Mucosa of stomach (tissue), 1 donor: ENCODE measurements at regions not wholly inside any gene's neighbourhood (a gene's known extent, or its start where the extent isn't known, plus 50 kb on each side); places are given as distances from the start of the nearest gene placed in this dataset.
"Not testable (repeated sequence)": the region's sequence is repeated elsewhere in the genome, so short reads cannot be mapped to it uniquely, and the experiment has no call there.

ENCODE experiments used
- H3K27me3 ChIP-seq: one replicate; pipeline ENCODE4 v1.7.0; 2013; ENCODE audit warnings: mild to moderate bottlenecking, low read length; ENCODE audit not compliant: control insufficient read depth, insufficient read depth
- H3K36me3 ChIP-seq: one replicate; pipeline ENCODE4 v1.7.0; 2013; ENCODE audit warnings: low read length; ENCODE audit not compliant: control insufficient read depth, insufficient read depth
- H3K4me1 ChIP-seq: one replicate; pipeline ENCODE4 v1.7.0; 2013; ENCODE audit warnings: mild to moderate bottlenecking, low read length; ENCODE audit not compliant: control insufficient read depth, insufficient read depth
- H3K4me3 ChIP-seq: one replicate; pipeline ENCODE4 v1.7.0; 2013; ENCODE audit warnings: low read length
- H3K9ac ChIP-seq: one replicate; pipeline ENCODE4 v1.7.0; 2013; ENCODE audit warnings: mild to moderate bottlenecking, low read length, moderate library complexity
- H3K9me3 ChIP-seq: one replicate; pipeline ENCODE4 v1.7.0; 2013; ENCODE audit warnings: mild to moderate bottlenecking, low read length, moderate library complexity; ENCODE audit not compliant: control insufficient read depth
- donor health status: Pancreatic carcinoma.

GRCh38 chr6:103516336-103516735, 1343.4 kb downstream of the HACE1 start:
- no peaks in the 10 kb centered on the region for H3K9me3 ChIP-seq
- no peaks in the 10 kb centered on the region for H3K27me3 ChIP-seq
- H3K4me1 ChIP-seq = no peaks in the 10 kb centered on the region
- H3K36me3 ChIP-seq = no peaks in the 10 kb centered on the region
- H3K9ac ChIP-seq = no peak overlapping the region
- no peak overlapping the region for H3K4me3 ChIP-seq

- Histone ChIP-seq H3K9me3 (no peaks in the 10 kb centered on the region), H3K4me1 (no peaks in the 10 kb centered on the region), H3K36me3 (no peaks in the 10 kb centered on the region), H3K4me3 (no peak overlapping the region), H3K9ac (no peak overlapping the region), H3K27me3 (no peaks in the 10 kb centered on the region)
Measured at GRCh38 chr6:103507052-103507451, 1352.7 kb downstream of the HACE1 start.

GRCh38 chr6:103505155-103505518, 1354.6 kb downstream of the HACE1 start:
- H3K4me1 ChIP-seq = no peaks in the 10 kb centered on the region
- H3K9me3 ChIP-seq = no peaks in the 10 kb centered on the region
- no peaks in the 10 kb centered on the region for H3K36me3 ChIP-seq
- H3K9ac ChIP-seq = no peak overlapping the region
- H3K27me3 ChIP-seq = no peaks in the 10 kb centered on the region
- H3K4me3 ChIP-seq = no peak overlapping the region

GRCh38 chr6:103504501-103505154, 1355.1 kb downstream of the HACE1 start:
- Histone ChIP-seq H3K9ac (no peak overlapping the region), H3K4me3 (no peak overlapping the region), H3K4me1 (no peaks in the 10 kb centered on the region), H3K27me3 (no peaks in the 10 kb centered on the region), H3K36me3 (no peaks in the 10 kb centered on the region), H3K9me3 (no peaks in the 10 kb centered on the region)

GRCh38 chr6:103496588-103496987, 1363.1 kb downstream of the HACE1 start:
- H3K9me3 ChIP-seq, H3K36me3 ChIP-seq, H3K27me3 ChIP-seq, H3K4me1 ChIP-seq, H3K9ac ChIP-seq, H3K4me3 ChIP-seq: not testable (repeated sequence)

GRCh38 chr6:103456652-103457051, 1403.1 kb downstream of the HACE1 start:
- no peak overlapping the region for H3K9ac ChIP-seq
- no peaks in the 10 kb centered on the region for H3K9me3 ChIP-seq
- H3K36me3 ChIP-seq = no peaks in the 10 kb centered on the region
- no peak overlapping the region for H3K4me3 ChIP-seq
- H3K27me3 ChIP-seq = no peaks in the 10 kb centered on the region
- no peaks in the 10 kb centered on the region for H3K4me1 ChIP-seq

- no peaks in the 10 kb centered on the region for H3K36me3 ChIP-seq
- no peaks in the 10 kb centered on the region for H3K4me1 ChIP-seq
- H3K9me3 ChIP-seq = no peaks in the 10 kb centered on the region
- H3K27me3 ChIP-seq = no peaks in the 10 kb centered on the region
- H3K9ac ChIP-seq = no peak overlapping the region
- H3K4me3 ChIP-seq = no peak overlapping the region
Measured at GRCh38 chr6:103455275-103455674, 1404.4 kb downstream of the HACE1 start.

- H3K4me1 ChIP-seq = no peaks in the 10 kb centered on the region
- H3K4me3 ChIP-seq = no peak overlapping the region
- no peaks in the 10 kb centered on the region for H3K36me3 ChIP-seq
- no peak overlapping the region for H3K9ac ChIP-seq
- no peaks in the 10 kb centered on the region for H3K27me3 ChIP-seq
- no peaks in the 10 kb centered on the region for H3K9me3 ChIP-seq
Measured at GRCh38 chr6:103409475-103409874, 1450.2 kb downstream of the HACE1 start.

- Histone ChIP-seq H3K4me1 (no peaks in the 10 kb centered on the region), H3K36me3 (no peaks in the 10 kb centered on the region), H3K9ac (no peak overlapping the region), H3K9me3 (no peaks in the 10 kb centered on the region), H3K4me3 (no peak overlapping the region), H3K27me3 (no peaks in the 10 kb centered on the region)
Measured at GRCh38 chr6:103405321-103405720, 1454.4 kb downstream of the HACE1 start.

GRCh38 chr6:103404799-103405198, 1454.9 kb downstream of the HACE1 start:
- Histone ChIP-seq H3K4me1 (no peaks in the 10 kb centered on the region), H3K36me3 (no peaks in the 10 kb centered on the region), H3K4me3 (no peak overlapping the region), H3K9me3 (no peaks in the 10 kb centered on the region), H3K27me3 (no peaks in the 10 kb centered on the region), H3K9ac (no peak overlapping the region)

GRCh38 chr6:103396768-103397167, 1463.0 kb downstream of the HACE1 start:
- Histone ChIP-seq H3K9me3 (no peaks in the 10 kb centered on the region), H3K9ac (no peak overlapping the region), H3K36me3 (no peaks in the 10 kb centered on the region), H3K27me3 (no peaks in the 10 kb centered on the region), H3K4me1 (no peaks in the 10 kb centered on the region), H3K4me3 (no peak overlapping the region)

- H3K4me1 ChIP-seq = no peaks in the 10 kb centered on the region
- H3K4me3 ChIP-seq = no peak overlapping the region
- H3K36me3 ChIP-seq = no peaks in the 10 kb centered on the region
- no peak overlapping the region for H3K9ac ChIP-seq
- H3K27me3 ChIP-seq = no peaks in the 10 kb centered on the region
- no peaks in the 10 kb centered on the region for H3K9me3 ChIP-seq
Measured at GRCh38 chr6:103379272-103379671, 1480.4 kb downstream of the HACE1 start.

GRCh38 chr6:103367212-103367611, 1492.5 kb downstream of the HACE1 start:
- Histone ChIP-seq H3K4me1 (no peaks in the 10 kb centered on the region), H3K27me3 (no peaks in the 10 kb centered on the region), H3K4me3 (no peak overlapping the region), H3K9ac (no peak overlapping the region), H3K36me3 (no peaks in the 10 kb centered on the region), H3K9me3 (no peaks in the 10 kb centered on the region)
